Lower leg skin (tissue), 4 donors: ENCODE measurements at regions not wholly inside any gene's neighbourhood (a gene's known extent, or its start where the extent isn't known, plus 50 kb on each side); places are given as distances from the start of the nearest gene placed in this dataset.

Experiments used
- DNase-seq, 2 donors: peaks; one replicate each; pipeline ENCODE4 v3.0.0-alpha.2; 2019; ENCODE audit warnings: low spot score in 2 of 2
- H3K4me3 ChIP-seq: fragments of 200-600 bp; sonication (generic); 2 replicates; pipeline ENCODE4 v1.5.1; 2017; ENCODE audit warnings: mild to moderate bottlenecking, low read depth; ENCODE audit not compliant: poor library complexity, severe bottlenecking
- CTCF ChIP-seq, 3 donors: fragments of 450-650 bp; IDR thresholded peaks; one replicate each; pipeline ENCODE4 v1.5.1; 2016; ENCODE audit warnings: antibody characterized with exemption in 3 of 3, mild to moderate bottlenecking in 3 of 3, moderate library complexity in 2 of 3
- POLR2A ChIP-seq, 2 donors: fragments of 450-650 bp; IDR thresholded peaks; one replicate each; pipeline ENCODE4 v1.6.1; 2016 to 2017; ENCODE audit warnings: antibody characterized with exemption in 2 of 2, mild to moderate bottlenecking in 1 of 2, moderate library complexity in 1 of 2
- WGBS, 2 donors: methylation state at CpG; one replicate each; pipeline ENCODE4 v1.1.5; 2018; 5-methylcytosine and 5-hydroxymethylcytosine counted together
- intact Hi-C: fragments of 100-400 bp; cut with DNase I; formaldehyde crosslinking; loops from one replicate; pipeline ENCODE4 v1.15.0; 2023; ENCODE audit warnings: low total_unique reads

DNA sequence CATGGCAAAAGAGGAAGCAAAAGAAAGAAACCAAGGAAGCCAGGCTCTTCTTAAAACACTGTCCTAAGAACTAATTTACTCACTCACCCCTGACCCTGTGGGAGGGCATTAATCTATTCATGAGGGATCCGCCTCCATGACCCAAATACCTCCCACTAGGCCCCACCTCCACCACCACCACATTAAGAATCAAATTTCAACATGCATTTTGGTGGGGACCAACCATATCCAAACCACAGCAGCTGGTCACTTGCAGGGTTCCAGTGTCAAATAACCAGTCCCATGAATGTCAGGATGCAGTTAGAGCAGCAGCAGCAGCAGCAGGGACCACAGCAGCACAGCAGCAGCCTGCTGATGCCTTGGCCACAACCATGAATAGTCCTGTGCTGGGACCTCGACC, 83.8 kb downstream of the ZC3H11B start:
- TF ChIP-seq POLR2A (IDR thresholded peaks at IDR 0.05) (no peak), CTCF (IDR thresholded peaks at IDR 0.05) (no peak)
- no peak overlapping the region for H3K4me3 ChIP-seq
- WGBS, 2 donors, result 80 to 81% methylated on average over 2 of the region's 2 CpGs
- intact Hi-C loops, result no loop called here
- DNase-seq, result no peak

GRCh38 chr1:219528633-219529032, 84.3 kb downstream of the ZC3H11B start:
- WGBS, 2 donors, result 93 to 97% methylated on average over 3 of the region's 3 CpGs
- intact Hi-C loops, result no loop called here
- no peak overlapping the region for H3K4me3 ChIP-seq
- no peak for DNase-seq
- TF ChIP-seq CTCF (IDR thresholded peaks at IDR 0.05), result no peak

GRCh38 chr1:219527994-219528393, 84.9 kb downstream of the ZC3H11B start:
- WGBS, 2 donors, result 89 to 92% methylated on average over 3 of the region's 3 CpGs
- TF ChIP-seq CTCF (IDR thresholded peaks at IDR 0.05), result no peak
- no peak for TF ChIP-seq POLR2A (IDR thresholded peaks at IDR 0.05)
- intact Hi-C loops, result no loop called here
- H3K4me3 ChIP-seq, result no peak overlapping the region
- no peak for DNase-seq

DNA sequence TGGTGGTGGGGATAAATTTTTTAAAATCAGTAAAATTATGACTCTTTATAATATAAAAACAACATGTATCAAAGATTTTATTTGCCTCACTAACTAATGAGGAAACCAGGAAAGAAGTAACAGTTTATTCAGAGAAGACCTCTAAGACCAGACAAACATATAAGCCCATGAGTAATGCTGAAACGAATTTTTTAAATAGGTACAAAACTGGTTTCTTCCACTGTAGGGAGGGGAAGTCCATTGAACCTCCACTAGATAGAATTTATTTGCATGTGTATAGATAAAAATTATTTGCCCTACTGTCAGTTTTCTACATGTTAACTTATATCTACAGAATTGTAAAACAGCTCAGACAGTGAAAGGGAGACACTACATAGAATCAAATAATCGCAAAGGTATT, 86.8 kb downstream of the ZC3H11B start:
- DNase-seq, result no peak
- intact Hi-C loops, result no loop called here
- no peak overlapping the region for H3K4me3 ChIP-seq
- no peak for TF ChIP-seq POLR2A (IDR thresholded peaks at IDR 0.05)
- no peak for TF ChIP-seq CTCF (IDR thresholded peaks at IDR 0.05)
- 79 to 81% methylated on average over 2 of the region's 2 CpGs for WGBS, 2 donors

DNA sequence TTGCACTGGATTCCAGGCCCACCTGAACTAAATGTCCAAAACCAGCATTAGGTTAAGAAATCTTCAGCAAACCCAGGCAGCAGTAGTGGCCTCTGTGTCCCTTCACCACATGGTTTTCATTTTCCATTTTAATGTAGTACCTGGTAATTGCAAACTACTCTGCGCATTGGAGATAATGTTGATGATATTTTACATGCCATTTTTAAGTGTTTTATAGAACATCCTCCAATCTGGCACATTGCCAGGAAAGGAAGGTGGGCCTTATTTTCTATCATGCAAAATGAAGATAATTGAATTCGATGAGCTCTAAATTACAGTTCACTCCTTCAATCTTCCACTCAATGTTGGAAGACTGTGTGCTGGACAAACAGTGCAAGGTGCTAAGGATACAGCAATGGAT, 89.5 kb downstream of the ZC3H11B start:
- no peak for TF ChIP-seq CTCF (IDR thresholded peaks at IDR 0.05)
- no peak for TF ChIP-seq POLR2A (IDR thresholded peaks at IDR 0.05)
- DNase-seq, result no peak
- 85 to 95% methylated on average over 2 of the region's 2 CpGs for WGBS, 2 donors
- H3K4me3 ChIP-seq, result no peak overlapping the region
- intact Hi-C loops, result no loop called here

DNA sequence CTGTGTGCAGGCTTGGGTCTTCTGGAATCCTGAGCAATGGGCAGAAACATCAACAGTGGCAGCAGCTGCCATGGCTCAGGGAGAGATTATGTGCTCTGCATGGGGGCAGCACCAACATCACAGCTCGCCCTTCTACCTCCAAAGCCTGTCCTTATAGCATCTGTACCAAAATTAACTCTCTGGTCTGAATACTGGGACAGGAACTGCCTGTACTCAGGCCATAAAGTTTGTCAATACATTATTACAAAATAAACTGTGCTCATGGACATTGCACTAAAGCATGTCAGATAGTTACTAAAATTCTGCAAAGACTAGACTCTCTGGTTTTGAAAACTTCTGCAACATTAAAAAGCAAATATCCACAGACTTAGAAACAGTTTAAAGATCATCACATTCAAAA, 91.6 kb downstream of the ZC3H11B start:
- TF ChIP-seq POLR2A (IDR thresholded peaks at IDR 0.05) (no peak), CTCF (IDR thresholded peaks at IDR 0.05) (no peak)
- no peak for DNase-seq
- no peak overlapping the region for H3K4me3 ChIP-seq
- intact Hi-C loops, result no loop called here
- WGBS, 2 donors, result 94 to 100% methylated on average over 1 of the region's 1 CpG
